ENCODE measurements at regions not wholly inside any gene's neighbourhood (a gene's known extent, or its start where the extent isn't known, plus 50 kb on each side); places are given as distances from the start of the nearest gene placed in this dataset.

DNA sequence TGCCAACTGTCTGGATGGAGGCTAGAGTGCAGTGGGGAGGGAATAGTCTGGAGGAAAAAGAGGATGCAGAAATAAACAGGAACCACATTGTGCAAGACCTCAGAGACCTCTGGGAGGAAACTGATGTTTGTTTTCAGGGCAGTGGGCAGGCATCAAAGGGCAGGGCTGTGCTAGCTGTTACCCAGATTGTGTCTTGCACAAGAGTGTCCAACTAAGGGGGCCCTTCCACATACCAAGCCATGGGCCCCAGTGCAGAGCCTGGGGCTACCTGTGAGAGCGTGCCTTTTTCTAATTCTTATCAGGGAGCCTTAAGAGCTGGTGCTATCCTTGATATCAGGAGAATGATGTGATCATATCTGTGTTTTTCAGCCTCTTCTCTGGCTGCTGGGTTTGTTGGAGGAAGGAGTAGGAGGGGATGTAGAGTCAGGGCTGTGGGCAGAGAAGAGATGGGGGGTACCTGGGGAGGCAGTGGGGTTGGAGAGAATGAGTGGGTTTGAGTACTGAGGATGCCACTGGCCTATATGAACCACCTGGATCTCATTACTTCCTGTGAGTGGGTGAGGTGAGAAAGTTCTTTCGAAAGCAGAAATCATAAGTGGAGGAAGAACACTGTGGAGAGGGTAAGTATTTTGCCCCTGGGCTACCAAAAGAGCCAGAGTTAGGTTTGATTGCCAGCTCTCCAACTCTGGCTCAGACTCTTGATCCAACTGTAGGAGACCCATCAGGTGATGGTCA is 259.2 kb upstream of the CRY1 start:
- no peak overlapping the region for H3K27ac ChIP-seq
- TF ChIP-seq, protein P1, sequence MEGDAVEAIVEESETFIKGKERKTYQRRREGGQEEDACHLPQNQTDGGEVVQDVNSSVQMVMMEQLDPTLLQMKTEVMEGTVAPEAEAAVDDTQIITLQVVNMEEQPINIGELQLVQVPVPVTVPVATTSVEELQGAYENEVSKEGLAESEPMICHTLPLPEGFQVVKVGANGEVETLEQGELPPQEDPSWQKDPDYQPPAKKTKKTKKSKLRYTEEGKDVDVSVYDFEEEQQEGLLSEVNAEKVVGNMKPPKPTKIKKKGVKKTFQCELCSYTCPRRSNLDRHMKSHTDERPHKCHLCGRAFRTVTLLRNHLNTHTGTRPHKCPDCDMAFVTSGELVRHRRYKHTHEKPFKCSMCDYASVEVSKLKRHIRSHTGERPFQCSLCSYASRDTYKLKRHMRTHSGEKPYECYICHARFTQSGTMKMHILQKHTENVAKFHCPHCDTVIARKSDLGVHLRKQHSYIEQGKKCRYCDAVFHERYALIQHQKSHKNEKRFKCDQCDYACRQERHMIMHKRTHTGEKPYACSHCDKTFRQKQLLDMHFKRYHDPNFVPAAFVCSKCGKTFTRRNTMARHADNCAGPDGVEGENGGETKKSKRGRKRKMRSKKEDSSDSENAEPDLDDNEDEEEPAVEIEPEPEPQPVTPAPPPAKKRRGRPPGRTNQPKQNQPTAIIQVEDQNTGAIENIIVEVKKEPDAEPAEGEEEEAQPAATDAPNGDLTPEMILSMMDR (conservative IDR thresholded peaks at IDR 0.05) = no peak
- TF ChIP-seq ZFX (IDR thresholded peaks at IDR 0.05) = no peak

DNA sequence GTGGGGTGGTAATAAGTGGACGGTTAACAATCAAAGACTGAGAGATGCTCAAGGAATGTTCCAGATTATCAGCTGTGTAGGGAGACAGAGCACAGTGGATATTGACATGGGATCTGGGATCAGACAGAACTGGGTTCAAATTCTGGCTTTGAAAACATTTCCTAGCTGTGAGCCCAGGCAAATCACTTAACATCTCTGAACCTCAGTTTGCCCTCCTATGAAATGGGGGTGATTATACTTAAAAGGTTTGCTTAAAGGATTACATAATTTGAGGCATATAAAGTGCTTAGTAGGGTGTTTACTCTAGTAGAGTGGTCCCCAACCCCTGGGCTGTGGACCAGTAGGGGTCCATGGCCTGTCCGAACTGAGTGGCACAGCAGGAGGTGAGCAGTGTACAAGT is 260.0 kb upstream of the CRY1 start:
- TF ChIP-seq ZFX (IDR thresholded peaks at IDR 0.05) = no peak
- TF ChIP-seq, protein P1 (conservative IDR thresholded peaks at IDR 0.05) = no peak
- no peak overlapping the region for H3K27ac ChIP-seq

DNA sequence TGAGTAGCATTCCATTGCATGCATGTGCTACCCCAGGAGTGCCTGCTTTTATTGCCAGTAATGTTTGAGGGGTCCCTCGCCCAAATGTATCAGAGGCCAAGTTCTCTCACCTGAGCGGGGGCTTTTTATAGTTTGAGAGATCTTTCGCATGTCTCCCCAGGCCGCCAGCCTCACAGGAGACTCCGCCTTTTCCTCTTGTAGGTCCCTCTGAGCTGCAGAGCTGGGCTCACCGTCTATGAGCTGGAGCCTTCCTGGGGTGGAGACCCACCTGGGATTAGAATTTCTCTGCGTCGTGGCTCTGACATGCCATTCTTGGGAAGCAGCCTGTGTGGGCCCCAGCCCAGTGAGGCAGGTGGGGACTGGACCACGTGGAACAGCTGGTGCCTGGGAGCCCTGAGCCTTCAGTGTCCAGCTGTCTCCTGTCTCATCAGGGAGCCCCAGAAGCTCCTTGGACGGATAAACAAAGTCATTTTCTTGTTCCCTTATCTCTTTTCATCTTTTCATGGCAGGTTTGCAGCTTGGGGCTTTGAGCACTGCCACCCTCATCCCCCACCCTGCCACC is 261.7 kb upstream of the CRY1 start:
- no peak overlapping the region for H3K27ac ChIP-seq
- TF ChIP-seq, protein P1 (conservative IDR thresholded peaks at IDR 0.05) = no peak
- no peak for TF ChIP-seq ZFX (IDR thresholded peaks at IDR 0.05)

DNA sequence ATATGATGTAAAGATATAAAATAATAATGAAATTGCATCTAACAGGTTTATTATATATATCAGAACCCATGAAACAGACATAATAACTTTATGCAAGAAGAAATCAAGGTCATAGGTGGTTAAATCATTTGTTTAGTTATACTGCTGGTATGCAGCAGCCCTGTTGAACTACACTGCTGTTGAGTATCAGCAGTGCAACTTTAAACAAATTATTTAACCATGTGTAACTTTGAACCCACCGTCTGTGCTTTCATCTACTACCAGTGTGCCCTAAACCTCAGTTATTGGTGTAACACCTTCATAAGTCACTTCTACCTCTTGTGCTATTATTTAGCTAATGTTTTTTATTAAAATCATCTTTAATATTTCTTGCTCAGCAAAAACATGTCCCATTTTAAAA is 262.3 kb upstream of the CRY1 start:
- no peak for TF ChIP-seq ZFX (IDR thresholded peaks at IDR 0.05)
- TF ChIP-seq, protein P1 (conservative IDR thresholded peaks at IDR 0.05) = no peak
- no peak overlapping the region for H3K27ac ChIP-seq

DNA sequence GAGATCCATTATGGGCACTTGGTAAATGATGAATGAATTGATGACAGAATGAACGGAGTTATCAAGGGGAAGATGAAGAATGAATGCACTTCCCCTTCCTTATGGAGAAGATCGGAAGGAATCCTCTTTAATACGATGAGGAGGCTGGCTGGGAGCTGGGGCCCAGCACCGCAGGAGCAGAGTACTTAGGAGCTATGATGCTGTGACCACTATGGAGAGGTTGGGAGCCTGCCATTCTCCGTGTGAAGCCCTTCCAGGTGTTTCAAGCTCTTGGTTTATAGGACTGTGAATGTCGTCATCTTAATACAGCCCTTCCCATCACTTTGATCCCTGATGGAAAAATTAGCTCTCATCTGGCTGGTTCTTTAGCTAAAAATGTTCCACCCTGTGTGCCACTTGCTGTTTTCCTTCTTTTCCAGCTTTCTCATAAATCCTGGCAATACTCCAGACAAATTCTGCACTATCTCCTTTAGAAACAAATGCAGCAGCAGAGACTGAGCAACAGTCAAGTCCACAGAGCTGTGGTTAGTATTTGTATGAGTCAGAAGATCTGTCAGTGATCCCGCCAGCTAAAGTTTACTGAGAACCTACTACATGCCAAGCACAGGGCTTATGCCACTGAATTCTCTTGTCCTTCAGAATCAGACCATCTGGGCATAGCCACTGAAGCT is 263.1 kb upstream of the CRY1 start:
- H3K27ac ChIP-seq = no peak overlapping the region
- TF ChIP-seq, protein P1 (conservative IDR thresholded peaks at IDR 0.05) = no peak
- no peak for TF ChIP-seq ZFX (IDR thresholded peaks at IDR 0.05)

DNA sequence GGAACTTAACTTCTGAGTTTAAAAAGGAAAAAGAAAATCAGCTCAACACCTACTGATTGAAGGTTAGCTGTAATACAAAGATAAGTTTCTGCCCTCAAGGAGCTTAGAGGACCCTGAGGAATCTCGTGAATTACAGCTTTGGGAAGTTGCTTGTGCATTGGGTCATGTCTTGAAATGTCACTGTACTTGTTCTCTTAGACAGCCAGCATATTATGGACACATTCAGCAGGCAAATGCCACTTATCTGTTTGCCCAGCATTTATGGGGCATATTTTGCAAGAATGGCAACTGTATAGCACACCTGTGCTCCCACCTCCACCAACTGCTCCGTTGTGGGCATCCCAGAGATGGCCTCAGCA is 263.6 kb upstream of the CRY1 start:
- TF ChIP-seq, protein P1 (conservative IDR thresholded peaks at IDR 0.05) = no peak
- no peak for TF ChIP-seq ZFX (IDR thresholded peaks at IDR 0.05)
- no peak overlapping the region for H3K27ac ChIP-seq

DNA sequence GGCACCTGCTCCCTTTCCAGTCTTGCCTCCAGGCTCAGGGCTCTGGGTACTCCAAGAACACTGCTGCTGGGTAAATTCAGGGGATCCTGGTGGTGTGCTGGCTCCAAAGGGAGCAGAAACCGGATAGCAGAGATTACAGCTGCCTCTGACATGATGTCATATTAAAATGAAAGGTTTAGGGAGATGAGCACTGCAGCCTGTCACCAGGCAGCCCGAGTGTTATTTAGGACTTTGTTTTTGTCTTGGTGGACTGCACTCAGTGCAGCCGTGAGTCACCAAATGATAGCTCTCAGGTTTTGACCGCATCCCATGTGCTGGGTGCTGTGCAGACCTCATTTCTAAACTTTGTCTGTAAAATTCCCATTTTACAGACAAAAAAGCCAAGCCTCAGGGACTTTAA is 266.0 kb upstream of the CRY1 start:
- TF ChIP-seq, protein P1 (conservative IDR thresholded peaks at IDR 0.05) = no peak
- TF ChIP-seq ZFX (IDR thresholded peaks at IDR 0.05) = no peak
- no peak overlapping the region for H3K27ac ChIP-seq
